OCI-LY1 (cell line): ENCODE measurements at regions not wholly inside any gene's neighbourhood (a gene's known extent, or its start where the extent isn't known, plus 50 kb on each side); places are given as distances from the start of the nearest gene placed in this dataset.

Source experiments
- H2AFZ ChIP-seq: fragments of 200-600 bp; sonication (generic), shearing (Covaris generic); 2 replicates; pipeline ENCODE4 v1.6.0; 2014; ENCODE audit warnings: antibody characterized with exemption, mild to moderate bottlenecking, low read length
- H3F3A ChIP-seq: fragments of 200-600 bp; sonication (generic), shearing (Covaris generic); 2 replicates; pipeline ENCODE4 v1.6.0; 2014; ENCODE audit warnings: mild to moderate bottlenecking, antibody characterized with exemption, low read length, moderate library complexity; ENCODE audit not compliant: insufficient read depth
- H3K27ac ChIP-seq: fragments of 200-600 bp; sonication (generic); 2 replicates; pipeline ENCODE4 v1.5.1; 2014; ENCODE audit warnings: low read length, mixed run types, mild to moderate bottlenecking, low read depth; ENCODE audit not compliant: poor library complexity, severe bottlenecking
- H3K27me3 ChIP-seq: fragments of 200-600 bp; sonication (generic); 2 replicates; pipeline ENCODE4 v1.6.0; 2014; ENCODE audit warnings: antibody characterized with exemption, mild to moderate bottlenecking, low read length, moderate library complexity; ENCODE audit not compliant: insufficient read depth
- H3K36me3 ChIP-seq: fragments of 200-600 bp; sonication (generic); 2 replicates; pipeline ENCODE4 v1.6.1; 2014; ENCODE audit warnings: mild to moderate bottlenecking, antibody characterized with exemption, low read length, moderate library complexity, mixed read lengths; ENCODE audit not compliant: insufficient read depth
- H3K4me1 ChIP-seq: fragments of 200-600 bp; sonication (generic); 2 replicates; pipeline ENCODE4 v1.5.1; 2014; ENCODE audit warnings: mild to moderate bottlenecking, low read length, moderate library complexity; ENCODE audit not compliant: insufficient read depth, severe bottlenecking
- H3K4me2 ChIP-seq: fragments of 200-600 bp; sonication (generic), shearing (Covaris generic); 2 replicates; pipeline ENCODE4 v1.6.1; 2014; ENCODE audit warnings: low read length
- H3K4me3 ChIP-seq: fragments of 200-600 bp; sonication (generic); 2 replicates; pipeline ENCODE4 v1.5.1; 2014; ENCODE audit warnings: low read length, low read depth, mild to moderate bottlenecking, mixed read lengths; ENCODE audit not compliant: poor library complexity, severe bottlenecking
- H3K79me2 ChIP-seq: fragments of 200-600 bp; shearing (Covaris generic); 2 replicates; pipeline ENCODE4 v1.6.1; 2016; ENCODE audit warnings: mixed run types, low read length, mixed read lengths; ENCODE audit not compliant: insufficient read depth
- H3K9ac ChIP-seq: fragments of 200-600 bp; sonication (generic), shearing (Covaris generic); 2 replicates; pipeline ENCODE4 v1.6.1; 2014; ENCODE audit warnings: mild to moderate bottlenecking, low read length, mixed read lengths
- H3K9me2 ChIP-seq: fragments of 200-600 bp; sonication (generic), shearing (Covaris generic); 2 replicates; pipeline ENCODE4 v1.6.1; 2014; ENCODE audit warnings: low read depth, mild to moderate bottlenecking, low read length, mixed read lengths
- H3K9me3 ChIP-seq: fragments of 200-600 bp; shearing (Covaris generic); 2 replicates; pipeline ENCODE4 v1.6.1; 2014; ENCODE audit warnings: low read length, mixed read lengths
- H4K20me1 ChIP-seq: fragments of 200-600 bp; sonication (generic), shearing (Covaris generic); 2 replicates; pipeline ENCODE4 v1.6.0; 2016; ENCODE audit warnings: mild to moderate bottlenecking, low read length; ENCODE audit not compliant: insufficient read depth
- EZH2 ChIP-seq: fragments of 200-600 bp; sonication (generic), shearing (Covaris generic); IDR thresholded peaks from 2 replicates; pipeline ENCODE4 v1.8.0; 2017; ENCODE audit warnings: borderline replicate concordance, mixed run types, mild to moderate bottlenecking, antibody characterized with exemption, low read length, moderate library complexity, mixed read lengths
- TF ChIP-seq, protein P1 (sequence below): fragments of 200-600 bp; sonication (generic), shearing (Covaris generic); IDR thresholded peaks from 2 replicates; pipeline ENCODE4 v1.5.1; 2017; ENCODE audit warnings: mild to moderate bottlenecking, antibody characterized with exemption, low read length, moderate library complexity, mixed read lengths

DNA sequence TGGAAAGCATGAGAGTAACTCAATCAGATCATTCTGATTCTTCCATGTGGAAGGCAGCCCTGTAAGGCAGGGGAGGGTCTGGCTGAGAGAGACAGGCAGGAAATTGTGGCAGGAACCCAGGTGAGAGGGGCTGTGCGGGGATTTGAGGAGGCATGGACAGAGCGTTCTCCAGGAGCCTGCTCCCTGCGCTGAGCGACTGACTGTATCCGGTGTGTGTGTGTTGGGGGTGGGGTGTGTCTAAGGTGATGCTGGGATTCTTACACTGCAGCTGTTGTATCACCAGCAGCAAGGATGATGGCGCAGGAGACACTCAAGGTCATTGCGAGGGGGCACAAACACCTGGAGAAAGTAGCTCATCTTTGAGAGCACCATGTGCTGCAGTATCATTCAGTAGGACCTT lies 128.5 kb downstream of the RHOU start:
- TF ChIP-seq, protein P1, sequence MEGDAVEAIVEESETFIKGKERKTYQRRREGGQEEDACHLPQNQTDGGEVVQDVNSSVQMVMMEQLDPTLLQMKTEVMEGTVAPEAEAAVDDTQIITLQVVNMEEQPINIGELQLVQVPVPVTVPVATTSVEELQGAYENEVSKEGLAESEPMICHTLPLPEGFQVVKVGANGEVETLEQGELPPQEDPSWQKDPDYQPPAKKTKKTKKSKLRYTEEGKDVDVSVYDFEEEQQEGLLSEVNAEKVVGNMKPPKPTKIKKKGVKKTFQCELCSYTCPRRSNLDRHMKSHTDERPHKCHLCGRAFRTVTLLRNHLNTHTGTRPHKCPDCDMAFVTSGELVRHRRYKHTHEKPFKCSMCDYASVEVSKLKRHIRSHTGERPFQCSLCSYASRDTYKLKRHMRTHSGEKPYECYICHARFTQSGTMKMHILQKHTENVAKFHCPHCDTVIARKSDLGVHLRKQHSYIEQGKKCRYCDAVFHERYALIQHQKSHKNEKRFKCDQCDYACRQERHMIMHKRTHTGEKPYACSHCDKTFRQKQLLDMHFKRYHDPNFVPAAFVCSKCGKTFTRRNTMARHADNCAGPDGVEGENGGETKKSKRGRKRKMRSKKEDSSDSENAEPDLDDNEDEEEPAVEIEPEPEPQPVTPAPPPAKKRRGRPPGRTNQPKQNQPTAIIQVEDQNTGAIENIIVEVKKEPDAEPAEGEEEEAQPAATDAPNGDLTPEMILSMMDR, result no peak
- TF ChIP-seq EZH2, result no peak
- Histone ChIP-seq H3K4me1 (no peaks in the 10 kb centered on the region), H3F3A (no peaks in the 10 kb centered on the region), H3K9me3 (no peaks in the 10 kb centered on the region), H3K9me2 (no peaks in the 10 kb centered on the region), H3K79me2 (no peaks in the 10 kb centered on the region), H3K27ac (no peak overlapping the region), H3K27me3 (no peaks in the 10 kb centered on the region), H3K9ac (no peak overlapping the region), H3K4me2 (no peak overlapping the region), H3K36me3 (no peaks in the 10 kb centered on the region), H2AFZ (no peak overlapping the region), H4K20me1 (no peaks in the 10 kb centered on the region), H3K4me3 (no peak overlapping the region)

DNA sequence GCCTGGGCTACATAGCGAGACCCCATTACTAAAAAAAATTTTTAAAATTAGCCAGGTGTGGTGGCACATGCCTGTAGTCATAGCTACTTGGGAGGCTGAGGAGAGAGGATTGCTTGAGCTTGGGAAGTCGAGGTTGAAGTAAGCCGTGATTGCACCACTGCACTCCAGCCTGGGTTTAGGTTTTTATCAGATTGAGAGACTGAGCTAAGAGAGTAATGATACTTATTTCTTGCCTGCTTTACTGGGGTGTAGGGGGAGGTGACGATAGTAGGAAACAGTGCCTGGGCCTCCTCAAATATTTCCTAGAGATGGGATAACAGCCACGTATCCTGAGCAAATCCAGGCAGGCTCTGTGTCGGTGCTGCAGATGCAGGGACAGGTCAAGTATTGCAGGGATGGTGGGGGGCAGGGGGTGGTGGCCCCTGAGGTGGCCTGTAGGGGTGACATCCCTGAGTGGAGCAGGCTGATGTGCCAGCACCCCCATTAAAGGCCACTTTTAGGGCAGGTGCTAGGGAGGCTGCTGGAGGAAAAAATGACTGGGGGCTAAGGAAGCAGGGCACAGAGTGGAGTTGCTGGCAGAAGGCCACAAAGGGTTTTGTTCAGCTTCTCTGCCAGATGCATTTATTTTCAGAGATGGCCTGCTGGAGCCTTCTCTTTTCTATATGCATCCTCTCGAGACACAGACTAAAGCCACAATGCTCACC lies 130.5 kb downstream of the RHOU start:
- Histone ChIP-seq H3K79me2 (no peaks in the 10 kb centered on the region), H3K9me3 (no peaks in the 10 kb centered on the region), H3K4me3 (no peak overlapping the region), H3K9ac (no peak overlapping the region), H3K36me3 (no peaks in the 10 kb centered on the region), H3F3A (no peaks in the 10 kb centered on the region), H3K4me1 (no peaks in the 10 kb centered on the region), H3K27ac (no peak overlapping the region), H2AFZ (no peak overlapping the region), H4K20me1 (no peaks in the 10 kb centered on the region), H3K9me2 (no peaks in the 10 kb centered on the region), H3K4me2 (no peak overlapping the region), H3K27me3 (no peaks in the 10 kb centered on the region)
- TF ChIP-seq, protein P1, result no peak
- no peak for TF ChIP-seq EZH2

DNA sequence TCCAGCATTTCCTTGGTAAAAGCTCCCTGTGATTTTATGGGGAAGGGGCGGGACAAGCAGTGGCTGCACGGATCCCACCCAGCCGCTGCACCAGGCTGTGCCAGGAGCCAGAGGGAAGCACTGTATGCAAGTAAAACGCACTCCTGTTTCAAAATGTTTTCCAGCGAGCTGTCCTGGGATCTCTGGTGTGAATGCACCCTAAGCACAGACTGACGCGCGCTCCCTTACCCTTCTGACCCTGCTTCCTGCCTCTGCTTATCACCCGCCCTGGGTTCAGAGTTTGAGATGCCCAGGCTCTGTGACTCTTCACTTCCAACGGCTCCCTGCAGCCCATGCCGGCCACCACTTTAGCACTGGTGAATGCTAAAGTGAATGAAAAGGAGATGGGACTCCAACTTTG lies 131.2 kb downstream of the RHOU start:
- Histone ChIP-seq H3K27me3 (no peaks in the 10 kb centered on the region), H3K27ac (no peak overlapping the region), H3F3A (no peaks in the 10 kb centered on the region), H3K9me3 (no peaks in the 10 kb centered on the region), H3K4me2 (no peak overlapping the region), H4K20me1 (no peaks in the 10 kb centered on the region), H3K36me3 (no peaks in the 10 kb centered on the region), H3K9me2 (no peaks in the 10 kb centered on the region), H3K4me3 (no peak overlapping the region), H3K79me2 (no peaks in the 10 kb centered on the region), H2AFZ (no peak overlapping the region), H3K4me1 (no peaks in the 10 kb centered on the region), H3K9ac (no peak overlapping the region)
- no peak for TF ChIP-seq EZH2
- TF ChIP-seq, protein P1, result no peak
